MM.1S (cell line): ENCODE measurements at regions not wholly inside any gene's neighbourhood (a gene's known extent, or its start where the extent isn't known, plus 50 kb on each side); places are given as distances from the start of the nearest gene placed in this dataset.

Experiments used
- DNase-seq: peaks from one replicate; pipeline ENCODE4 v3.0.0-alpha.2; 2015
- H2AFZ ChIP-seq: fragments of 300-600 bp; sonication (generic); 2 replicates; pipeline ENCODE4 v1.6.0; 2016; ENCODE audit warnings: antibody characterized with exemption, low read length
- H3F3A ChIP-seq: fragments of 300-600 bp; sonication (generic); 2 replicates; pipeline ENCODE4 v1.6.1; 2016; ENCODE audit warnings: mild to moderate bottlenecking, antibody characterized with exemption, low read length, moderate library complexity, mixed read lengths; ENCODE audit not compliant: insufficient read depth
- H3K27ac ChIP-seq: fragments of 300-600 bp; sonication (generic); 2 replicates; pipeline ENCODE4 v1.5.1; 2016; ENCODE audit warnings: mild to moderate bottlenecking, low read length
- H3K27me3 ChIP-seq: fragments of 300-600 bp; sonication (generic); replicated peaks from 2 replicates; pipeline ENCODE4 v1.6.0; 2016; ENCODE audit warnings: low read length; ENCODE audit not compliant: insufficient read depth
- H3K36me3 ChIP-seq: fragments of 300-600 bp; sonication (generic); replicated peaks from 2 replicates; pipeline ENCODE4 v1.6.1; 2016; ENCODE audit warnings: mild to moderate bottlenecking, low read length, mixed read lengths; ENCODE audit not compliant: insufficient read depth
- H3K4me1 ChIP-seq: fragments of 300-600 bp; sonication (generic); 2 replicates; pipeline ENCODE4 v1.6.1; 2016; ENCODE audit warnings: low read length, mixed read lengths
- H3K4me2 ChIP-seq: fragments of 300-600 bp; sonication (generic); 2 replicates; pipeline ENCODE4 v1.6.0; 2016; ENCODE audit warnings: low read depth, low read length
- H3K4me3 ChIP-seq: fragments of 300-600 bp; sonication (generic); 2 replicates; pipeline ENCODE4 v1.5.1; 2016; ENCODE audit warnings: low read length, mixed read lengths
- H3K79me2 ChIP-seq: fragments of 300-600 bp; sonication (generic); 2 replicates; pipeline ENCODE4 v1.6.1; 2016; ENCODE audit warnings: mixed run types, low read length, mixed read lengths
- H3K9ac ChIP-seq: fragments of 300-600 bp; sonication (generic); 2 replicates; pipeline ENCODE4 v1.6.1; 2016; ENCODE audit warnings: low read length, mixed read lengths
- H3K9me2 ChIP-seq: fragments of 300-600 bp; sonication (generic); replicated peaks from 2 replicates; pipeline ENCODE4 v1.6.1; 2016; ENCODE audit warnings: mild to moderate bottlenecking, low read length, mixed read lengths; ENCODE audit not compliant: insufficient read depth
- H3K9me3 ChIP-seq: fragments of 300-600 bp; sonication (generic); replicated peaks from 2 replicates; pipeline ENCODE4 v1.6.1; 2016; ENCODE audit warnings: mild to moderate bottlenecking, low read length, mixed read lengths; ENCODE audit not compliant: insufficient read depth
- H4K20me1 ChIP-seq: fragments of 300-600 bp; sonication (generic); 2 replicates; pipeline ENCODE4 v1.6.1; 2016; ENCODE audit warnings: mild to moderate bottlenecking, low read length, moderate library complexity, mixed read lengths; ENCODE audit not compliant: insufficient read depth
- EZH2 ChIP-seq: fragments of 300-600 bp; sonication (generic); optimal IDR thresholded peaks from 2 replicates; pipeline ENCODE3; 2017; ENCODE audit warnings: low read depth, mild to moderate bottlenecking, antibody characterized with exemption, low read length, mixed read lengths
- EZH2phosphoT487 ChIP-seq: fragments of 300-600 bp; sonication (generic); IDR thresholded peaks from 2 replicates; pipeline ENCODE4 v1.6.1; 2018; ENCODE audit warnings: antibody characterized with exemption, low read length
- TF ChIP-seq, protein P1 (sequence below): fragments of 300-600 bp; sonication (generic); IDR thresholded peaks from 2 replicates; pipeline ENCODE4 v1.5.1; 2016; ENCODE audit warnings: antibody characterized with exemption, low read length, mixed read lengths

DNA sequence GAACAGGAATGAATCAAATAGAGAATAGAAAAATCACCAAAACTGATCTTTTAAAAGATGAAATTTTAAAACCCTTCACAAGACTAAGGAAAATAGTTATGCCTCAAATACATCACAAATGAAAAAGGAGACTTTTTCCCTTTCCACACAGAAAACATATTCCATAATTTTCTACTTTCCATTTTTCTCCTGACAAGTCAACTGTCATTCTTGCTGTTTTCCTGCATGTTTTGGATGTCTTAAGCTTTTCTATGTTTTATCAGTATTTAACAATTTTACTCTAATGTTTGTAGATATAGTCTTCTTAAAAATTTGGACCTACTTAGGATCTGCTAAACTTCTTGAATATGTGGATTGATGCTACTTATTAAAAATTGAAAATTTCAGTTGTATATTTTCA is 810.8 kb downstream of the OLFM4 start:
- Histone ChIP-seq H2AFZ (no peak overlapping the region), H3K27me3 (no peaks in the 10 kb centered on the region), H3K9me2 (no peaks in the 10 kb centered on the region), H3K4me1 (no peaks in the 10 kb centered on the region), H3K79me2 (no peaks in the 10 kb centered on the region), H3K4me3 (no peak overlapping the region), H3K27ac (no peak overlapping the region), H3K4me2 (no peak overlapping the region), H3K9me3 (no peaks in the 10 kb centered on the region), H3F3A (no peaks in the 10 kb centered on the region), H3K9ac (no peak overlapping the region), H4K20me1 (no peaks in the 10 kb centered on the region), H3K36me3 (no peaks in the 10 kb centered on the region)
- no peak for DNase-seq
- TF ChIP-seq, protein P1, sequence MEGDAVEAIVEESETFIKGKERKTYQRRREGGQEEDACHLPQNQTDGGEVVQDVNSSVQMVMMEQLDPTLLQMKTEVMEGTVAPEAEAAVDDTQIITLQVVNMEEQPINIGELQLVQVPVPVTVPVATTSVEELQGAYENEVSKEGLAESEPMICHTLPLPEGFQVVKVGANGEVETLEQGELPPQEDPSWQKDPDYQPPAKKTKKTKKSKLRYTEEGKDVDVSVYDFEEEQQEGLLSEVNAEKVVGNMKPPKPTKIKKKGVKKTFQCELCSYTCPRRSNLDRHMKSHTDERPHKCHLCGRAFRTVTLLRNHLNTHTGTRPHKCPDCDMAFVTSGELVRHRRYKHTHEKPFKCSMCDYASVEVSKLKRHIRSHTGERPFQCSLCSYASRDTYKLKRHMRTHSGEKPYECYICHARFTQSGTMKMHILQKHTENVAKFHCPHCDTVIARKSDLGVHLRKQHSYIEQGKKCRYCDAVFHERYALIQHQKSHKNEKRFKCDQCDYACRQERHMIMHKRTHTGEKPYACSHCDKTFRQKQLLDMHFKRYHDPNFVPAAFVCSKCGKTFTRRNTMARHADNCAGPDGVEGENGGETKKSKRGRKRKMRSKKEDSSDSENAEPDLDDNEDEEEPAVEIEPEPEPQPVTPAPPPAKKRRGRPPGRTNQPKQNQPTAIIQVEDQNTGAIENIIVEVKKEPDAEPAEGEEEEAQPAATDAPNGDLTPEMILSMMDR = no peak
- TF ChIP-seq EZH2phosphoT487 = no peak
- TF ChIP-seq EZH2 = no peak

DNA sequence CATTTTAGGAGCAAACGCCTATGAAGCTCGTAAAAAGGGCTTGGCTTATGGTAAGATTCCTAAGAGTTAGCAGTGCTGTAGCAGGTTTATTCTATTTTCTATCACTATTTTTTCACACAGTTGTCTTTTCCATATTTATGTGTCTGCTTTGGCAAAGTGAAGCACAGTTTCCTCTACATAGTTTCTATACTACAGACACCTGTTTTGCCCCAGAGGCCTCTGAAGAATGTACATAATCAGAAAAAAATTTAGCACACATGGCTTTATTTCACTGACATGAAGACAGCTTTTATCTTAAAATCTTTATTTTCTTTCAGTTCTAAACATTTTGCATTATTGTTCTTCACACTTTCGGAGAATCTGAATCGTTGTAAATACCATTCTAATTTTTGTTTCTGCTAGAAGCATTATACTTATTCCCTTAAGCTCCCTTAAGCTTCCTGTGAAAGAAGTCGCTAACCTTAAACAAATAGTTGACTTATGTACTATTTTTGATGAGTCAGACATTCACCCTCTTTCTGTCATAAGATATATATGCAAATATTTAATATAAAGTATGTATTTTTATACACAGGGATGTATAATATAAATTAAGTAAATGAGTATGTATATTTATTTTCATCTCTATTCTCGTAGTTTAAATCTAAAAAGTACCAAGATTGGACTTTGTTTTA is 816.0 kb downstream of the OLFM4 start:
- Histone ChIP-seq H3K4me3 (no peak overlapping the region), H3K36me3 (no peaks in the 10 kb centered on the region), H3K27me3 (no peaks in the 10 kb centered on the region), H3K4me2 (no peak overlapping the region), H3F3A (no peaks in the 10 kb centered on the region), H3K27ac (no peak overlapping the region), H3K4me1 (no peaks in the 10 kb centered on the region), H2AFZ (no peak overlapping the region), H3K79me2 (no peaks in the 10 kb centered on the region), H4K20me1 (no peaks in the 10 kb centered on the region), H3K9me3 (no peaks in the 10 kb centered on the region), H3K9me2 (no peaks in the 10 kb centered on the region), H3K9ac (no peak overlapping the region)
- no peak for DNase-seq
- TF ChIP-seq EZH2phosphoT487 = no peak
- TF ChIP-seq EZH2 = no peak
- TF ChIP-seq, protein P1 = no peak

DNA sequence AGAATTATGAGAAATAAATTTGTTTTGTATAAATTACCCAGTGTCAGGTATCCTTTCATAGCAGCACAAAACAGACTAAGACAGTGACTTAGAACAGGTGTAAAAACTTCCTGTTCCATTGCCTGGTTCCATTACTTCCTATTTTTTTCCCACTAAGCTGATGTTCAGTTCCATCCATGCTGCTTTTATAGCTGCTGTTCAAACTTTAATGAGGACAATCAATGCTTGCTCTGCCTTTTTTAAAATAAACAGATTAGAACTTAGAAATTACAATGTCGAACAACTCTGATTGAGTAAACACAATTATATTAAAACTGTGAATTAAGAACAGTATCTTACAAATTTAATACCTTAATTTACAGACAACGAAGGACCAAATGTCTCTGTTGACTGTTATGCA is 818.9 kb downstream of the OLFM4 start:
- H3F3A ChIP-seq = no peaks in the 10 kb centered on the region
- H3K4me1 ChIP-seq = no peaks in the 10 kb centered on the region
- H3K9ac ChIP-seq = no peak overlapping the region
- H3K27ac ChIP-seq = no peak overlapping the region
- no peak overlapping the region for H3K4me3 ChIP-seq
- H4K20me1 ChIP-seq = no peaks in the 10 kb centered on the region
- DNase-seq = no peak
- H3K27me3 ChIP-seq = no peaks in the 10 kb centered on the region
- H2AFZ ChIP-seq = no peak overlapping the region
- TF ChIP-seq EZH2phosphoT487 (no peak), EZH2 (no peak)
- TF ChIP-seq, protein P1 = no peak
- H3K9me2 ChIP-seq = no peaks in the 10 kb centered on the region
- no peaks in the 10 kb centered on the region for H3K36me3 ChIP-seq
- H3K79me2 ChIP-seq = no peaks in the 10 kb centered on the region
- no peaks in the 10 kb centered on the region for H3K9me3 ChIP-seq
- no peak overlapping the region for H3K4me2 ChIP-seq
